ENCODE measurements at regions not wholly inside any gene's neighbourhood (a gene's known extent, or its start where the extent isn't known, plus 50 kb on each side); places are given as distances from the start of the nearest gene placed in this dataset.

DNA sequence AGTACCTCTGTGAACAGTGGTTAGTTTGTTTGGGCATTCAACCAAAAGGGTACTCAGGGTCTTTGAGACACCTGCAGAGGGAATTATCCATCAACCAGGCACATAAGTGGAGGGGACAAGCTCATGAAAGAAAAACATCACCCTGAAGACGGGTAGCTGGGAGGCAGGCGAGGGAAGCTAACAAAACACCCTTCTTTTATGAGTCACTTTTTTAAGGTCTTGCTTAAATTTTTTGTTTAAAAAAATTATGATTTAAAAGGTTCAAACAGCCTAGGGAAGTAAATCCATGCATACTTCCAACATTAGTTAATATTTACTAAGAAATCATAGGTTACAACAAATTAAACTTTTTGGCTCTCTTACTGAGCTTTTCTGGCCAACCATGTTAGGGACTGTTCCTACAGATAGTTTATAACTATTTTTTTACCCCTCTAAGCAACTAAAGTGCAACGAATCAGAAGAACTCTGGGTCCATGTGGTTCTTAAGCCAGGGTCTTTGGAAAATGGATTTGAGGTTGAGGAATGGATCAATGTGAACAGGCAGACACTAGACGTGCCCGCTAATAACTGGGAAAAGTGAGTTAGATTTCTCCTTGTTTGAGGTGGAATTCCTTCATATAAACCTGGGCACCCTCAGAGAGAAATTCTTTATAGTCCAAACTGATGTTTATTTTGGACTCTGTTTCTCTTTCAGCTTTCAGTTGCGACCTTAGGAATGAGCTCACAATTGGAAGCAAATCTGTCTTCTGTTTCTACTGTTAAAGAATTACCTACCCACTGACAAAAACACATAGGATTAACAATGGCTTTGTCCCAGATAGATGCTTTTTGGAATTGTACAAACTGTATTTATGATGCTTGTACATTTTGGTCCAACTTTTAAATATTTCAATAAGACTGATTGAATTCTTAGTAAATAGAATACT is 123.0 kb downstream of the LYPLAL1 start:
- TF ChIP-seq EZH2phosphoT487 (IDR thresholded peaks at IDR 0.05; ENCODE audit: borderline replicate concordance): no peak
- TF ChIP-seq, protein P1, sequence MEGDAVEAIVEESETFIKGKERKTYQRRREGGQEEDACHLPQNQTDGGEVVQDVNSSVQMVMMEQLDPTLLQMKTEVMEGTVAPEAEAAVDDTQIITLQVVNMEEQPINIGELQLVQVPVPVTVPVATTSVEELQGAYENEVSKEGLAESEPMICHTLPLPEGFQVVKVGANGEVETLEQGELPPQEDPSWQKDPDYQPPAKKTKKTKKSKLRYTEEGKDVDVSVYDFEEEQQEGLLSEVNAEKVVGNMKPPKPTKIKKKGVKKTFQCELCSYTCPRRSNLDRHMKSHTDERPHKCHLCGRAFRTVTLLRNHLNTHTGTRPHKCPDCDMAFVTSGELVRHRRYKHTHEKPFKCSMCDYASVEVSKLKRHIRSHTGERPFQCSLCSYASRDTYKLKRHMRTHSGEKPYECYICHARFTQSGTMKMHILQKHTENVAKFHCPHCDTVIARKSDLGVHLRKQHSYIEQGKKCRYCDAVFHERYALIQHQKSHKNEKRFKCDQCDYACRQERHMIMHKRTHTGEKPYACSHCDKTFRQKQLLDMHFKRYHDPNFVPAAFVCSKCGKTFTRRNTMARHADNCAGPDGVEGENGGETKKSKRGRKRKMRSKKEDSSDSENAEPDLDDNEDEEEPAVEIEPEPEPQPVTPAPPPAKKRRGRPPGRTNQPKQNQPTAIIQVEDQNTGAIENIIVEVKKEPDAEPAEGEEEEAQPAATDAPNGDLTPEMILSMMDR (conservative IDR thresholded peaks at IDR 0.05; ENCODE audit: low read length): no peak
- Histone ChIP-seq H3K9ac (ENCODE audit: low read depth, low read length, poor library complexity, severe bottlenecking) (no peak overlapping the region), H3K36me3 (ENCODE audit: insufficient read depth, low read length) (no peaks in the 10 kb centered on the region), H3K9me2 (replicated peaks; ENCODE audit: low read depth, low read length) (no peaks in the 10 kb centered on the region), H3K4me1 (ENCODE audit: insufficient read depth, low read length, poor library complexity, severe bottlenecking) (no peaks in the 10 kb centered on the region), H3K27me3 (ENCODE audit: insufficient read depth, low read length, poor library complexity, severe bottlenecking) (no peaks in the 10 kb centered on the region), H2AFZ (ENCODE audit: low read length) (no peak overlapping the region), H3K4me3 (ENCODE audit: low read length, poor library complexity, severe bottlenecking) (no peak overlapping the region), H3K79me2 (ENCODE audit: insufficient read depth, low read length) (no peaks in the 10 kb centered on the region), H3F3A (ENCODE audit: low read depth) (no peaks in the 10 kb centered on the region), H4K20me1 (ENCODE audit: insufficient read depth, low read length, poor library complexity, severe bottlenecking) (no peaks in the 10 kb centered on the region), H3K4me2 (ENCODE audit: low read depth, low read length, poor library complexity, severe bottlenecking) (no peak overlapping the region), H3K9me3 (ENCODE audit: insufficient read depth, low read depth, low read length) (no peaks in the 10 kb centered on the region)

DNA sequence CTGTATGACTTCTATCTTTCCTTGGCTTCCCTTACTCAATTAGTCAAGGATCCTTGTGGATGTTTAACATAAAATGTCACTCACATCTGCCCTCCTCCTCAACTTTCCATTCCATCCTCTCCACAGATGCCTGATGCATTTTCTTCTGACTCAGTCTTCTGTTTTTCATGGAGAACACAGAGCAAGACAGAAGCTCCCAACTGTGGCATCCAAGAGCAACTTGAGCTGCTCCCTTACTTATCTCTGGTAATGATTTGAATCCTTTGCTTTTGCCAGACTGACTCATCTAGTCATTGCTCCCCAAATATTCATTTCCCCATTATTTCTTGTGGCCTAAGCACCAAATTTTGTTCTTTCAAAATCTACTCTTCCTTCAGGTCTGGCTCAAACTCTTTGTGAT is 120.6 kb downstream of the LYPLAL1 start:
- Histone ChIP-seq H3K4me1 (ENCODE audit: insufficient read depth, low read length, poor library complexity, severe bottlenecking) (no peaks in the 10 kb centered on the region), H4K20me1 (ENCODE audit: insufficient read depth, low read length, poor library complexity, severe bottlenecking) (no peaks in the 10 kb centered on the region), H3F3A (ENCODE audit: low read depth) (no peaks in the 10 kb centered on the region), H2AFZ (ENCODE audit: low read length) (no peak overlapping the region), H3K4me2 (ENCODE audit: low read depth, low read length, poor library complexity, severe bottlenecking) (no peak overlapping the region), H3K27me3 (ENCODE audit: insufficient read depth, low read length, poor library complexity, severe bottlenecking) (no peaks in the 10 kb centered on the region), H3K9ac (ENCODE audit: low read depth, low read length, poor library complexity, severe bottlenecking) (no peak overlapping the region), H3K36me3 (ENCODE audit: insufficient read depth, low read length) (no peaks in the 10 kb centered on the region), H3K4me3 (ENCODE audit: low read length, poor library complexity, severe bottlenecking) (no peak overlapping the region), H3K79me2 (ENCODE audit: insufficient read depth, low read length) (no peaks in the 10 kb centered on the region), H3K9me2 (replicated peaks; ENCODE audit: low read depth, low read length) (no peaks in the 10 kb centered on the region), H3K9me3 (ENCODE audit: insufficient read depth, low read depth, low read length) (no peaks in the 10 kb centered on the region)
- TF ChIP-seq, protein P1 (conservative IDR thresholded peaks at IDR 0.05; ENCODE audit: low read length): no peak
- no peak for TF ChIP-seq EZH2phosphoT487 (IDR thresholded peaks at IDR 0.05; ENCODE audit: borderline replicate concordance)

DNA sequence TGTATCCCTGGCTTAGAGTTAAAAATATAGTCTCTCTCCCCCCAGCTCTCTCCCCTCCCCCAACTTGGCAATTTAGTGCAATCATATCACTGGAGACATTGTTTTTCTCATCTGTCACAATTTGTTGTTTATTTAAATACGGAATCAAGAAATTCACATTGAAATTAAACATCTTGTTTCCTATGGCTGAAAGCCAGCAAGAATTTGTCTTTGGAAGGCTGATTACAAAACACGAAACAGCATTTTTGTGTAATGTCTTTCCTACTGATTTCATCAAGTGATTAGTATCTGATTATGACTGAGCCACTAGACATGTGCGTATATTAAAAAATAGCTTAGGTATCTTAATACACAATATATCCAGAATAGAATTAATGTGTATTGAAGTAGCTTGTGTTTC is 119.7 kb downstream of the LYPLAL1 start:
- no peaks in the 10 kb centered on the region for H3F3A ChIP-seq (ENCODE audit: low read depth)
- no peaks in the 10 kb centered on the region for H3K79me2 ChIP-seq (ENCODE audit: insufficient read depth, low read length)
- no peaks in the 10 kb centered on the region for H3K9me3 ChIP-seq (ENCODE audit: insufficient read depth, low read depth, low read length)
- TF ChIP-seq, protein P1 (conservative IDR thresholded peaks at IDR 0.05; ENCODE audit: low read length): no peak
- TF ChIP-seq EZH2phosphoT487 (IDR thresholded peaks at IDR 0.05; ENCODE audit: borderline replicate concordance): no peak
- no peak overlapping the region for H2AFZ ChIP-seq (ENCODE audit: low read length)
- no peaks in the 10 kb centered on the region for H3K27me3 ChIP-seq (ENCODE audit: insufficient read depth, low read length, poor library complexity, severe bottlenecking)
- no peak overlapping the region for H3K4me3 ChIP-seq (ENCODE audit: low read length, poor library complexity, severe bottlenecking)
- no peaks in the 10 kb centered on the region for H3K9me2 ChIP-seq (replicated peaks; ENCODE audit: low read depth, low read length)
- H3K9ac ChIP-seq (ENCODE audit: low read depth, low read length, poor library complexity, severe bottlenecking): no peak overlapping the region
- H4K20me1 ChIP-seq (ENCODE audit: insufficient read depth, low read length, poor library complexity, severe bottlenecking): no peaks in the 10 kb centered on the region
- H3K4me1 ChIP-seq (ENCODE audit: insufficient read depth, low read length, poor library complexity, severe bottlenecking): no peaks in the 10 kb centered on the region
- no peak overlapping the region for H3K4me2 ChIP-seq (ENCODE audit: low read depth, low read length, poor library complexity, severe bottlenecking)
- no peaks in the 10 kb centered on the region for H3K36me3 ChIP-seq (ENCODE audit: insufficient read depth, low read length)
